PFSK-1 (cell line): ENCODE measurements at regions not wholly inside any gene's neighbourhood (a gene's known extent, or its start where the extent isn't known, plus 50 kb on each side); places are given as distances from the start of the nearest gene placed in this dataset.

ENCODE experiments used
- POLR2AphosphoS5 ChIP-seq: IDR thresholded peaks from 2 replicates; pipeline ENCODE4 v1.6.1; 2012; ENCODE audit warnings: low read depth, mild to moderate bottlenecking, control low read depth, low read length, moderate library complexity
- REST ChIP-seq, 2 experiments: IDR thresholded peaks; 2 replicates each; pipeline versions ENCODE4 v1.6.1 to v1.8.0; 2011 to 2012; ENCODE audit warnings: low read depth in 2 of 2, low read length in 2 of 2, control low read depth in 1 of 2, inconsistent platforms in 1 of 2, mild to moderate bottlenecking in 1 of 2, moderate library complexity in 1 of 2; ENCODE audit not compliant: insufficient read depth in 1 of 2
- SIN3A ChIP-seq: IDR thresholded peaks from 2 replicates; pipeline ENCODE4 v1.6.1; 2012; ENCODE audit warnings: mild to moderate bottlenecking, low read length, moderate library complexity, borderline replicate concordance; ENCODE audit not compliant: insufficient read depth
- TAF1 ChIP-seq: IDR thresholded peaks from 2 replicates; pipeline ENCODE4 v1.6.1; 2012; ENCODE audit warnings: low read length, control low read depth, borderline replicate concordance; ENCODE audit not compliant: insufficient read depth

DNA sequence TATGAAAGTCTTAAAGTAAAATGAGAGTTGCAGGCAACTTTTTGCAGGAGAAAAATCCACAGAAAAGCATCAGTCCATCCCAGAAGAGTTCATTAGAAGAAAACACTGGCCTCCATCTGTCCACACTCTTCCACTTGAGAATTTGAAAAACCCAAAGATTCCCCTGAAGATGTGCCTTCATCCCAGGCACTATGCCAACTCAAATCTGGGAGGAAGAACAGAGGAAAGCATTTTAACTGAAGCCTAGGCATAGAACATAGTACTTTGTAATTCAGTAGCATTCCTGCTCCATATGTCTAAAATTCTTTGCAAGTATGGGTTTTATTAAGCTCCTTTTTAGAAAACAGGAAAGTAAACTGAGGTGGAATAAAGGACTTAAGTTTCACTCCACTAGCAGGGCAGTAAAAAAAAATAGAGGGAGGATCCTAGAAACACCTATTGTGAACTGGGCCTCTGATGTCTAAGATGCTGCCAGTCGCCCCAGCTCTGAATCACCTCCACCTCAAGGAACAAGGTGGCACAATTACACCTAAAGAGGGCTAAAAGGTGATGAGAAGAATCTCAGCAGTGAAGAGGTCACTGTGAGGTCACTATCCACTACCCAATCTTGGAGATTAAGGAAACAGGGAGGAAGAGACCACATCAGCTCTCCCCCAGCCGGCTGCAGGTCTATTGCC is 141.9 kb upstream of the FAM241A start:
- TF ChIP-seq POLR2AphosphoS5 (no peak), REST (IDR thresholded peaks at IDR 0.05; ENCODE audit: insufficient read depth in 1 of 2, low read depth in 2 of 2, low read length in 2 of 2) (no peak), SIN3A (no peak), TAF1 (no peak)
